GM12878 (cell line): ENCODE measurements at regions not wholly inside any gene's neighbourhood (a gene's known extent, or its start where the extent isn't known, plus 50 kb on each side); places are given as distances from the start of the nearest gene placed in this dataset.
"Not testable (repeated sequence)": the region's sequence is repeated elsewhere in the genome, so short reads cannot be mapped to it uniquely, and the experiment has no call there.

Source experiments
- ATAC-seq: fragments of 200-7000 bp; cut with Tn5 transposase; 3 replicates; pipeline ENCODE4 v1.9.1; 2020; ENCODE audit warnings: mild to moderate bottlenecking, moderate library complexity
- BruUV-seq: library from RNA; stranded (reverse); fragments of 400-500 nt; replicated peaks from 2 replicates; lab custom pipeline; 2021; lab: Mats Ljungman, UMichigan
- CTCF ChIA-PET: fragments of 300-600 bp; sonication (Branson Sonifier 250); formaldehyde crosslinking; extraction: SDS; loops from one replicate; lab custom pipeline; 2021; ENCODE audit warnings: inconsistent platforms; lab: Yijun Ruan, JAX
- POLR2A ChIA-PET: fragments of 350-600 bp; formaldehyde crosslinking; extraction: SDS; loops from one replicate; lab custom pipeline; 2021; ENCODE audit warnings: inconsistent platforms; lab: Charles Lee
- RAD21 ChIA-PET: fragments of 300-600 bp; sonication (Branson Sonifier 250); formaldehyde crosslinking; loops from one replicate; lab custom pipeline; 2023; ENCODE audit warnings: antibody characterized with exemption; ENCODE audit not compliant: unreplicated experiment; lab: Charles Lee
- SMC1A ChIA-PET: fragments of 300-600 bp; sonication (Branson Sonifier 250); formaldehyde crosslinking; loops from one replicate; lab custom pipeline; 2023; ENCODE audit not compliant: unreplicated experiment, uncharacterized antibody; lab: Charles Lee
- DNase-seq: peaks from one replicate; pipeline ENCODE4 v3.0.0-alpha.2; 2011; ENCODE audit warnings: low read depth, low spot score
- FAIRE-seq: peaks from 3 replicates; lab custom pipeline; 2011; peaks lifted over from hg19 to GRCh38; lab: Jason Lieb, UNC
- H2AFZ ChIP-seq: 2 replicates; pipeline ENCODE4 v1.6.0; 2011; ENCODE audit warnings: low read depth, low read length, control low read depth; ENCODE audit not compliant: control insufficient read depth
- H3K27ac ChIP-seq: 2 replicates; pipeline ENCODE4 v1.5.1; 2011; ENCODE audit warnings: control low read depth; ENCODE audit not compliant: control insufficient read depth, insufficient read depth
- H3K27me3 ChIP-seq, 2 experiments: replicated peaks in 1 of 2; 2 replicates each; pipeline versions ENCODE4 v1.6.0 to v1.6.1; 2011; ENCODE audit warnings: low read length in 1 of 2; ENCODE audit not compliant: control insufficient read depth in 2 of 2, insufficient read depth in 2 of 2
- H3K36me3 ChIP-seq, 2 experiments: 2 replicates each; pipeline ENCODE4 v1.5.1; 2011; ENCODE audit warnings: low read length in 1 of 2; ENCODE audit not compliant: control insufficient read depth in 2 of 2, insufficient read depth in 2 of 2
- H3K4me1 ChIP-seq: 2 replicates; pipeline ENCODE4 v1.6.1; 2011; ENCODE audit warnings: mild to moderate bottlenecking, low read length, moderate library complexity, mixed read lengths; ENCODE audit not compliant: control insufficient read depth, insufficient read depth
- H3K4me2 ChIP-seq: 2 replicates; pipeline ENCODE4 v1.6.0; 2011; ENCODE audit warnings: control low read depth; ENCODE audit not compliant: control insufficient read depth, insufficient read depth
- H3K4me3 ChIP-seq: fragments of 200-600 bp; sonication (generic); 2 replicates; pipeline ENCODE4 v1.5.1; 2016
- H3K79me2 ChIP-seq: 2 replicates; pipeline ENCODE4 v1.6.0; 2011; ENCODE audit warnings: low read length; ENCODE audit not compliant: control insufficient read depth, insufficient read depth
- H3K9ac ChIP-seq: 2 replicates; pipeline ENCODE4 v1.8.0; 2011; ENCODE audit warnings: low read length, control low read depth, mixed read lengths; ENCODE audit not compliant: control insufficient read depth, insufficient read depth
- H3K9me3 ChIP-seq: replicated peaks from 3 replicates; pipeline ENCODE4 v1.5.1; 2011; ENCODE audit warnings: mild to moderate bottlenecking, low read length; ENCODE audit not compliant: control insufficient read depth, insufficient read depth
- H4K20me1 ChIP-seq: 2 replicates; pipeline ENCODE4 v1.6.0; 2011; ENCODE audit not compliant: control insufficient read depth, insufficient read depth
- ATF3 ChIP-seq: IDR thresholded peaks from 2 replicates; pipeline ENCODE4 v1.6.1; 2011; ENCODE audit warnings: low read depth, mild to moderate bottlenecking, low read length, moderate library complexity, borderline replicate concordance; ENCODE audit errors: extremely low read depth
- CHD4 ChIP-seq: fragments of 200-600 bp; sonication (generic); IDR thresholded peaks from 2 replicates; pipeline ENCODE4 v1.6.1; 2016; ENCODE audit warnings: mild to moderate bottlenecking
- EP300 ChIP-seq, 2 experiments: fragments of 150-350 bp in 1 of 2; IDR thresholded peaks; 2 replicates each; pipeline ENCODE4 v1.6.1; 2011 to 2012; ENCODE audit warnings: low read depth in 2 of 2, low read length in 2 of 2, borderline replicate concordance in 1 of 2, improper control_type of control experiment in 1 of 2, inconsistent platforms in 1 of 2; ENCODE audit not compliant: control insufficient read depth in 1 of 2
- MEF2A ChIP-seq: IDR thresholded peaks from 2 replicates; pipeline ENCODE4 v1.6.1; 2011; ENCODE audit warnings: low read depth, mild to moderate bottlenecking, low read length, moderate library complexity; ENCODE audit not compliant: insufficient read depth
- NFIC ChIP-seq: IDR thresholded peaks from 2 replicates; pipeline ENCODE4 v1.6.1; 2012; ENCODE audit warnings: low read depth, mild to moderate bottlenecking, inconsistent platforms, low read length, moderate library complexity
- ZNF207 ChIP-seq: fragments of 450-650 bp; IDR thresholded peaks from 2 replicates; pipeline ENCODE4 v1.6.1; 2014; ENCODE audit warnings: antibody characterized with exemption, mild to moderate bottlenecking, borderline replicate concordance
- ZNF592 ChIP-seq: fragments of 450-650 bp; IDR thresholded peaks from 2 replicates; pipeline ENCODE4 v1.6.1; 2017; ENCODE audit warnings: mild to moderate bottlenecking, moderate library complexity
- WGBS: methylation state at CpG from one replicate; pipeline ENCODE4 v1.1.6; 2016; ENCODE audit warnings: low lambda C conversion rate; ENCODE audit not compliant: insufficient replicate concordance, insufficient coverage; ENCODE audit errors: missing lambda C conversion rate; 5-methylcytosine and 5-hydroxymethylcytosine counted together
- in situ Hi-C: fragments of 300-500 bp; cut with MboI; formaldehyde crosslinking; loops from 9 replicates; pipeline ENCODE4 v1.14.3; 2018; ENCODE audit warnings: mixed read lengths
- intact Hi-C: fragments of 100-400 bp; cut with micrococcal nuclease; formaldehyde crosslinking; loops from one replicate; pipeline ENCODE4 v1.14.2; 2022; ENCODE audit not compliant: unreplicated experiment

GRCh38 chr12:85475277-85475676 is 195.3 kb downstream of the ALX1 start:
- ChIA-PET SMC1A (interaction anchor here (1.3 to 2.0 kb wide), 2 partner anchors 99 to 392 kb away, joined by 4 to 22 read pairs; no protein-coding TSS in a partner anchor), CTCF (interaction anchor here (0.7 to 2.4 kb wide), 7 partner anchors 9 to 446 kb away, joined by 3 to 34 read pairs (median 4); no protein-coding TSS in a partner anchor), RAD21 (interaction anchor here (3.0 kb wide), 1 partner anchor 392 kb away, joined by 19 read pairs; no protein-coding TSS in a partner anchor)
- H3K4me1 ChIP-seq, H3K27ac ChIP-seq, POLR2A ChIA-PET, H3K36me3 ChIP-seq, H4K20me1 ChIP-seq, in situ Hi-C loops, H3K4me2 ChIP-seq, H3K9ac ChIP-seq, H2AFZ ChIP-seq, H3K27me3 ChIP-seq, DNase-seq, H3K9me3 ChIP-seq, intact Hi-C loops, BruUV-seq, H3K4me3 ChIP-seq, H3K79me2 ChIP-seq, FAIRE-seq, ATAC-seq: not testable (repeated sequence)
- WGBS = 15% methylated on average over 1 of the region's 1 CpG

GRCh38 chr12:85476756-85477155 is 196.7 kb downstream of the ALX1 start:
- Histone ChIP-seq H3K4me2 (no peak overlapping the region), H3K27ac (no peak overlapping the region), H2AFZ (no peak overlapping the region), H3K4me1 (no peaks in the 10 kb centered on the region), H3K36me3 (no peaks in the 10 kb centered on the region), H4K20me1 (no peaks in the 10 kb centered on the region), H3K79me2 (no peaks in the 10 kb centered on the region), H3K4me3 (no peak overlapping the region), H3K27me3 (no peaks in the 10 kb centered on the region), H3K9ac (no peak overlapping the region), H3K9me3 (no peaks in the 10 kb centered on the region)
- no TSS peak for BruUV-seq
- TF ChIP-seq NFIC = no peak
- no peak for TF ChIP-seq MEF2A
- TF ChIP-seq ZNF592 = no peak
- TF ChIP-seq CHD4 = no peak
- TF ChIP-seq EP300 (IDR thresholded peaks at IDR 0.05; ENCODE audit: borderline replicate concordance in 1 of 2, control insufficient read depth in 1 of 2, low read depth in 2 of 2, low read length in 2 of 2) = no peak
- TF ChIP-seq ATF3 = no peak
- TF ChIP-seq ZNF207 = no peak
- CTCF ChIA-PET = interaction anchor here (0.7 to 2.4 kb wide), 14 partner anchors 9 to 444 kb away, joined by 3 to 34 read pairs (median 4); no protein-coding TSS in a partner anchor
- FAIRE-seq = no peak
- no peak for DNase-seq
- no peak for ATAC-seq
- SMC1A ChIA-PET = interaction anchor here (0.7 to 2.0 kb wide), 11 partner anchors 10 to 439 kb away, joined by 3 to 22 read pairs (median 3); no protein-coding TSS in a partner anchor
- intact Hi-C loops (no loop called here), in situ Hi-C loops (no loop called here)
- POLR2A ChIA-PET = no interaction called here
- RAD21 ChIA-PET = interaction anchor here (0.9 to 3.0 kb wide), 5 partner anchors 51 to 445 kb away, joined by 3 to 19 read pairs (median 5); no protein-coding TSS in a partner anchor
